ENCODE measurements at regions not wholly inside any gene's neighbourhood (a gene's known extent, or its start where the extent isn't known, plus 50 kb on each side); places are given as distances from the start of the nearest gene placed in this dataset.
A peak's percentile ranks its signal among the peaks of the same experiment; 100 is the strongest.

- no peaks in the 10 kb centered on the region for H3K36me3 Mint-ChIP-seq (ENCODE audit: low read depth)
- peaks cover 7% of the 10 kb centered on the region for H3K27me3 Mint-ChIP-seq (ENCODE audit: insufficient read depth, low read depth, poor library complexity)
- no peak overlapping the region for H3K4me3 ChIP-seq
- no peak overlapping the region for H3K27ac ChIP-seq (ENCODE audit: low read depth)
- no peak overlapping the region for H3K27ac Mint-ChIP-seq
- no peaks in the 10 kb centered on the region for H3K79me2 ChIP-seq (replicated peaks; ENCODE audit: insufficient read depth)
- H3K4me3 Mint-ChIP-seq = no peak overlapping the region
- ATAC-seq (peak; percentile 71), DNase-seq (ENCODE audit: low spot score) (peak; percentile 22)
- H2AFZ ChIP-seq = 0 out of 2 replicates have a peak overlapping the region, but pooled peaks have one; percentile 7
- H3K4me2 ChIP-seq = no peak overlapping the region
- H4K20me1 ChIP-seq (replicated peaks; ENCODE audit: insufficient read depth) = no peaks in the 10 kb centered on the region
- no peaks in the 10 kb centered on the region for H3K9me2 ChIP-seq (ENCODE audit: insufficient read depth)
- H3K4me1 ChIP-seq (ENCODE audit: insufficient read depth) = peaks cover 2% of the 10 kb centered on the region; the same call in 1 of the 2 replicates
- no peaks in the 10 kb centered on the region for H3F3A ChIP-seq (replicated peaks; ENCODE audit: low read depth)
- H3K27me3 ChIP-seq (ENCODE audit: insufficient read depth) = no peaks in the 10 kb centered on the region
- H3K9me3 Mint-ChIP-seq = no peaks in the 10 kb centered on the region
- H3K4me1 Mint-ChIP-seq = peaks cover 17% of the 10 kb centered on the region
- TF ChIP-seq ZNF114 (CRISPR knock-in tag; IDR thresholded peaks at IDR 0.05) = no peak
- TF ChIP-seq STAT1 (IDR thresholded peaks at IDR 0.05; ENCODE audit: unreplicated experiment) = no peak
- no peak for TF ChIP-seq CREB1 (CRISPR knock-in tag; IDR thresholded peaks at IDR 0.05; ENCODE audit: low read depth)
- TF ChIP-seq CTCF (conservative IDR thresholded peaks at IDR 0.05; ENCODE audit: low read depth in 2 of 2) = no peak
- TF ChIP-seq EZH2 (IDR thresholded peaks at IDR 0.05; ENCODE audit: low read depth, unreplicated experiment) = no peak
- TF ChIP-seq REST (IDR thresholded peaks at IDR 0.05; ENCODE audit: unreplicated experiment) = no peak
- no peaks in the 10 kb centered on the region for H3K36me3 ChIP-seq (ENCODE audit: insufficient read depth)
These were observed 90.9 kb downstream of the TEX29 start for GRCh38 chr13:111411151-111411858.

DNA sequence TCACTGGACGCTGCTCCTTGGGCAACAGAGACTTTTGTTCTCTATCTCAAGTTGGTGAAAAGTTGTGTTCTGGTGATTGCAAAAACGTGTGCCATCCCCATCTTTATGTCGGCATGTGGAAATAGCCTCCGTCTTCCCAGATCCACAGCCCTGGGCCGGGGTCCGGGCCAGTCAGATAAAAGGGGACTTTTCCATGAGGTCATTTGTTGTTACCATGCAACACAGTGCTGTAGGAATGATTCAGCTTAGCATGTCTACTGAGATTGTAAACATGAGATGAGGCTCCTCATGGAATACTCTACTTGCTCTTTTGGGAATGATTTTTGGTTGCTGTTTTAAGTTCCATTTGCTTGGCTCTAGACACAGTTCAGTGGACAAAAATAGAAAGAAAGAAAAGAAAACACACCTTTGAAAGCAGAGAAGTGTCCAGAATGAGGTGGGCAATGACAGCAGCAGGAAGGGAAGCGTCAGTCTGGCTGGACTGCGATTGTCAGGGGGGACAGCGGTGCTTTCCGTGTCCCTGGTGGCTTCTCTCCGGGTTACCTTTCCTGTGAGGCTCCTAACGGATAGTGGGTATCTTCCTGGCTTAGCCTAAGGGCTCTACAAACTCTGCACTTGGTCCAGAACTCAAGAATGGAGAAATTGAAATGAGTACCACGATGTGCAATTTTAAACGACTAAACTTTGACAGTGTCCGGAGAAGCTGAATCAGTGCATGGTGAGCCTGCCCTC, 91.6 kb downstream of the TEX29 start:
- Histone ChIP-seq H3K27me3 (ENCODE audit: insufficient read depth) (no peaks in the 10 kb centered on the region), H3K9me2 (ENCODE audit: insufficient read depth) (no peaks in the 10 kb centered on the region), H2AFZ (0 out of 2 replicates have a peak overlapping the region, but pooled peaks have one; percentile 7), H3K36me3 (ENCODE audit: insufficient read depth) (no peaks in the 10 kb centered on the region), H3K4me3 (no peak overlapping the region), H3K27ac (ENCODE audit: low read depth) (no peak overlapping the region), H3F3A (replicated peaks; ENCODE audit: low read depth) (no peaks in the 10 kb centered on the region), H3K4me1 (ENCODE audit: insufficient read depth) (peaks cover 2% of the 10 kb centered on the region; the same call in 1 of the 2 replicates), H4K20me1 (replicated peaks; ENCODE audit: insufficient read depth) (no peaks in the 10 kb centered on the region), H3K4me2 (no peak overlapping the region), H3K79me2 (replicated peaks; ENCODE audit: insufficient read depth) (no peaks in the 10 kb centered on the region)
- DNase-seq (ENCODE audit: low spot score) = no peak
- peaks cover 10% of the 10 kb centered on the region for H3K27me3 Mint-ChIP-seq (ENCODE audit: insufficient read depth, low read depth, poor library complexity)
- ATAC-seq = no peak
- no peaks in the 10 kb centered on the region for H3K9me3 Mint-ChIP-seq
- TF ChIP-seq, protein P1, sequence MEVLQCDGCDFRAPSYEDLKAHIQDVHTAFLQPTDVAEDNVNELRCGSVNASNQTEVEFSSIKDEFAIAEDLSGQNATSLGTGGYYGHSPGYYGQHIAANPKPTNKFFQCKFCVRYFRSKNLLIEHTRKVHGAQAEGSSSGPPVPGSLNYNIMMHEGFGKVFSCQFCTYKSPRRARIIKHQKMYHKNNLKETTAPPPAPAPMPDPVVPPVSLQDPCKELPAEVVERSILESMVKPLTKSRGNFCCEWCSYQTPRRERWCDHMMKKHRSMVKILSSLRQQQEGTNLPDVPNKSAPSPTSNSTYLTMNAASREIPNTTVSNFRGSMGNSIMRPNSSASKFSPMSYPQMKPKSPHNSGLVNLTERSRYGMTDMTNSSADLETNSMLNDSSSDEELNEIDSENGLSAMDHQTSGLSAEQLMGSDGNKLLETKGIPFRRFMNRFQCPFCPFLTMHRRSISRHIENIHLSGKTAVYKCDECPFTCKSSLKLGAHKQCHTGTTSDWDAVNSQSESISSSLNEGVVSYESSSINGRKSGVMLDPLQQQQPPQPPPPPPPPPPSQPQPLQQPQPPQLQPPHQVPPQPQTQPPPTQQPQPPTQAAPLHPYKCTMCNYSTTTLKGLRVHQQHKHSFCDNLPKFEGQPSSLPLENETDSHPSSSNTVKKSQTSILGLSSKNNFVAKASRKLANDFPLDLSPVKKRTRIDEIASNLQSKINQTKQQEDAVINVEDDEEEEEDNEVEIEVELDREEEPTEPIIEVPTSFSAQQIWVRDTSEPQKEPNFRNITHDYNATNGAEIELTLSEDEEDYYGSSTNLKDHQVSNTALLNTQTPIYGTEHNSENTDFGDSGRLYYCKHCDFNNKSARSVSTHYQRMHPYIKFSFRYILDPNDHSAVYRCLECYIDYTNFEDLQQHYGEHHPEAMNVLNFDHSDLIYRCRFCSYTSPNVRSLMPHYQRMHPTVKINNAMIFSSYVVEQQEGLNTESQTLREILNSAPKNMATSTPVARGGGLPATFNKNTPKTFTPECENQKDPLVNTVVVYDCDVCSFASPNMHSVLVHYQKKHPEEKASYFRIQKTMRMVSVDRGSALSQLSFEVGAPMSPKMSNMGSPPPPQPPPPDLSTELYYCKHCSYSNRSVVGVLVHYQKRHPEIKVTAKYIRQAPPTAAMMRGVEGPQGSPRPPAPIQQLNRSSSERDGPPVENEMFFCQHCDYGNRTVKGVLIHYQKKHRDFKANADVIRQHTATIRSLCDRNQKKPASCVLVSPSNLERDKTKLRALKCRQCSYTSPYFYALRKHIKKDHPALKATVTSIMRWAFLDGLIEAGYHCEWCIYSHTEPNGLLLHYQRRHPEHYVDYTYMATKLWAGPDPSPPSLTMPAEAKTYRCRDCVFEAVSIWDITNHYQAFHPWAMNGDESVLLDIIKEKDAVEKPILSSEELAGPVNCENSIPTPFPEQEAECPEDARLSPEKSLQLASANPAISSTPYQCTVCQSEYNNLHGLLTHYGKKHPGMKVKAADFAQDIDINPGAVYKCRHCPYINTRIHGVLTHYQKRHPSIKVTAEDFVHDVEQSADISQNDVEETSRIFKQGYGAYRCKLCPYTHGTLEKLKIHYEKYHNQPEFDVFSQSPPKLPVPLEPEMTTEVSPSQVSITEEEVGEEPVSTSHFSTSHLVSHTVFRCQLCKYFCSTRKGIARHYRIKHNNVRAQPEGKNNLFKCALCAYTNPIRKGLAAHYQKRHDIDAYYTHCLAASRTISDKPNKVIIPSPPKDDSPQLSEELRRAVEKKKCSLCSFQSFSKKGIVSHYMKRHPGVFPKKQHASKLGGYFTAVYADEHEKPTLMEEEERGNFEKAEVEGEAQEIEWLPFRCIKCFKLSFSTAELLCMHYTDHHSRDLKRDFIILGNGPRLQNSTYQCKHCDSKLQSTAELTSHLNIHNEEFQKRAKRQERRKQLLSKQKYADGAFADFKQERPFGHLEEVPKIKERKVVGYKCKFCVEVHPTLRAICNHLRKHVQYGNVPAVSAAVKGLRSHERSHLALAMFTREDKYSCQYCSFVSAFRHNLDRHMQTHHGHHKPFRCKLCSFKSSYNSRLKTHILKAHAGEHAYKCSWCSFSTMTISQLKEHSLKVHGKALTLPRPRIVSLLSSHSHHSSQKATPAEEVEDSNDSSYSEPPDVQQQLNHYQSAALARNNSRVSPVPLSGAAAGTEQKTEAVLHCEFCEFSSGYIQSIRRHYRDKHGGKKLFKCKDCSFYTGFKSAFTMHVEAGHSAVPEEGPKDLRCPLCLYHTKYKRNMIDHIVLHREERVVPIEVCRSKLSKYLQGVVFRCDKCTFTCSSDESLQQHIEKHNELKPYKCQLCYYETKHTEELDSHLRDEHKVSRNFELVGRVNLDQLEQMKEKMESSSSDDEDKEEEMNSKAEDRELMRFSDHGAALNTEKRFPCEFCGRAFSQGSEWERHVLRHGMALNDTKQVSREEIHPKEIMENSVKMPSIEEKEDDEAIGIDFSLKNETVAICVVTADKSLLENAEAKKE (CRISPR knock-in tag; IDR thresholded peaks at IDR 0.05) = no peak
- no peak for TF ChIP-seq STAT1 (IDR thresholded peaks at IDR 0.05; ENCODE audit: unreplicated experiment)
- TF ChIP-seq EZH2 (IDR thresholded peaks at IDR 0.05; ENCODE audit: low read depth, unreplicated experiment) = no peak
- peaks cover 17% of the 10 kb centered on the region for H3K4me1 Mint-ChIP-seq
- no peak overlapping the region for H3K4me3 Mint-ChIP-seq
- no peak overlapping the region for H3K27ac Mint-ChIP-seq
- no peaks in the 10 kb centered on the region for H3K36me3 Mint-ChIP-seq (ENCODE audit: low read depth)

Measured in GM23338 (cell line).